GM12865 (cell line): ENCODE measurements at regions not wholly inside any gene's neighbourhood (a gene's known extent, or its start where the extent isn't known, plus 50 kb on each side); places are given as distances from the start of the nearest gene placed in this dataset.
A peak's percentile ranks its signal among the peaks of the same experiment; 100 is the strongest.

Source experiments
- DNase-seq: peaks from one replicate; pipeline ENCODE4 v3.0.0; 2010; ENCODE audit warnings: low read depth
- H3K4me3 ChIP-seq: 2 replicates; pipeline ENCODE4 v1.5.1; 2011; ENCODE audit warnings: mild to moderate bottlenecking, low read depth, low read length, control low read depth
- TF ChIP-seq, protein P1 (sequence below): IDR thresholded peaks from 2 replicates; pipeline ENCODE4 v1.5.1; 2011; ENCODE audit warnings: low read length, control low read depth, low read depth, inconsistent platforms; ENCODE audit not compliant: insufficient read depth; ENCODE audit errors: missing control alignments

- H3K4me3 ChIP-seq: no peak overlapping the region
- no peak for DNase-seq
- TF ChIP-seq, protein P1, sequence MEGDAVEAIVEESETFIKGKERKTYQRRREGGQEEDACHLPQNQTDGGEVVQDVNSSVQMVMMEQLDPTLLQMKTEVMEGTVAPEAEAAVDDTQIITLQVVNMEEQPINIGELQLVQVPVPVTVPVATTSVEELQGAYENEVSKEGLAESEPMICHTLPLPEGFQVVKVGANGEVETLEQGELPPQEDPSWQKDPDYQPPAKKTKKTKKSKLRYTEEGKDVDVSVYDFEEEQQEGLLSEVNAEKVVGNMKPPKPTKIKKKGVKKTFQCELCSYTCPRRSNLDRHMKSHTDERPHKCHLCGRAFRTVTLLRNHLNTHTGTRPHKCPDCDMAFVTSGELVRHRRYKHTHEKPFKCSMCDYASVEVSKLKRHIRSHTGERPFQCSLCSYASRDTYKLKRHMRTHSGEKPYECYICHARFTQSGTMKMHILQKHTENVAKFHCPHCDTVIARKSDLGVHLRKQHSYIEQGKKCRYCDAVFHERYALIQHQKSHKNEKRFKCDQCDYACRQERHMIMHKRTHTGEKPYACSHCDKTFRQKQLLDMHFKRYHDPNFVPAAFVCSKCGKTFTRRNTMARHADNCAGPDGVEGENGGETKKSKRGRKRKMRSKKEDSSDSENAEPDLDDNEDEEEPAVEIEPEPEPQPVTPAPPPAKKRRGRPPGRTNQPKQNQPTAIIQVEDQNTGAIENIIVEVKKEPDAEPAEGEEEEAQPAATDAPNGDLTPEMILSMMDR: no peak
Measured at GRCh38 chr13:34452831-34453230, 489.2 kb upstream of the NBEA start.

- TF ChIP-seq, protein P1: no peak
- DNase-seq: no peak
- H3K4me3 ChIP-seq: no peak overlapping the region
Measured at GRCh38 chr13:34458756-34459715, 483.0 kb upstream of the NBEA start.

DNA sequence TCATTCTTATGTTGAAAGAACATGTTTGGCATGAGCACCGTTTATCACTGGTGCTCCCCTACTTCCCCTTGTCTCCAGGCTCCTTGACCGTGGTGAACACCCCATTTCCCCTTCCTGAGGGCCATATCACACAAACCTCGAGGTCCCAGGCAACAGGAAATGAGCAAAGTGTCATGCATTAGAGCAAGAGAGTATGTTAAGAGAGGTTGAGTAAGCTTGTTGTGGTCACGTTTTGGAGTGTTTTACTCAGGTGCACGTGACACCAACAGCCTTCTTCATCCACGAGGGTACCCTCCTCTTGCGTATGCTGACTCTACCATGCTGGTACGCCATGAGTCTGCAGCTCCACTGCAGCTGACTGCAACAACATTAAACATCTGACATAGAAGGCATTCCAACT lies 482.2 kb upstream of the NBEA start:
- no peak overlapping the region for H3K4me3 ChIP-seq
- DNase-seq: peak; percentile 0
- TF ChIP-seq, protein P1: no peak

GRCh38 chr13:34462843-34463242 lies 479.2 kb upstream of the NBEA start:
- no peak for DNase-seq
- TF ChIP-seq, protein P1: no peak
- no peak overlapping the region for H3K4me3 ChIP-seq

- no peak overlapping the region for H3K4me3 ChIP-seq
Measured at GRCh38 chr13:34464011-34464410, 478.1 kb upstream of the NBEA start.

GRCh38 chr13:34465423-34465922 lies 476.6 kb upstream of the NBEA start:
- DNase-seq: no peak
- TF ChIP-seq, protein P1: no peak
- H3K4me3 ChIP-seq: no peak overlapping the region

More at GRCh38 chr13:34464011-34464410, 478.1 kb upstream of the NBEA start:
- TF ChIP-seq, protein P1: no peak
- DNase-seq: no peak

- TF ChIP-seq, protein P1: no peak
- H3K4me3 ChIP-seq: no peak overlapping the region
- no peak for DNase-seq
Measured at GRCh38 chr13:34466301-34466700, 475.8 kb upstream of the NBEA start.
